Tibial nerve (tissue), 4 donors: ENCODE measurements at regions not wholly inside any gene's neighbourhood (a gene's known extent, or its start where the extent isn't known, plus 50 kb on each side); places are given as distances from the start of the nearest gene placed in this dataset.

Source experiments
- CTCF ChIP-seq, 5 experiments: fragments of 200-600 bp in 3 of 5; fragments of 450-650 bp in 2 of 5; sonication (generic) in 3 of 5; IDR thresholded peaks; one replicate each; pipeline ENCODE4 v1.5.1; 2016 to 2019; ENCODE audit warnings: antibody characterized with exemption in 5 of 5, mild to moderate bottlenecking in 3 of 5, moderate library complexity in 2 of 5
- EP300 ChIP-seq, 2 donors: sonication (generic); formaldehyde crosslinking; IDR thresholded peaks; one replicate each; pipeline ENCODE4 v1.6.1; 2017; ENCODE audit warnings: antibody characterized with exemption in 2 of 2, mild to moderate bottlenecking in 1 of 2
- POLR2A ChIP-seq, 2 donors: fragments of 450-650 bp; IDR thresholded peaks; one replicate each; pipeline ENCODE4 v1.6.1; 2017; ENCODE audit warnings: antibody characterized with exemption in 2 of 2, mild to moderate bottlenecking in 2 of 2, moderate library complexity in 2 of 2

- no peak for TF ChIP-seq CTCF (IDR thresholded peaks at IDR 0.05)
- TF ChIP-seq EP300 (IDR thresholded peaks at IDR 0.05), result peak in 1 of 2 donors; percentile 55
- TF ChIP-seq POLR2A (IDR thresholded peaks at IDR 0.05), result no peak
Measured at GRCh38 chr6:139943391-139943790, 568.9 kb upstream of the CITED2 start.
